Testis (tissue), 2 donors: ENCODE measurements at regions not wholly inside any gene's neighbourhood (a gene's known extent, or its start where the extent isn't known, plus 50 kb on each side); places are given as distances from the start of the nearest gene placed in this dataset.

Experiments used
- POLR2A ChIP-seq: fragments of 450-650 bp; IDR thresholded peaks from one replicate; pipeline ENCODE4 v1.6.1; 2017; ENCODE audit warnings: antibody characterized with exemption, mild to moderate bottlenecking, moderate library complexity
- TF ChIP-seq, protein P1 (sequence below), 3 experiments: fragments of 450-650 bp in 2 of 3; fragments of 200-600 bp in 1 of 3; sonication (generic) in 1 of 3; IDR thresholded peaks; one replicate each; pipeline ENCODE4 v1.5.1; 2016 to 2019; ENCODE audit warnings: antibody characterized with exemption in 3 of 3, mild to moderate bottlenecking in 2 of 3, moderate library complexity in 1 of 3

DNA sequence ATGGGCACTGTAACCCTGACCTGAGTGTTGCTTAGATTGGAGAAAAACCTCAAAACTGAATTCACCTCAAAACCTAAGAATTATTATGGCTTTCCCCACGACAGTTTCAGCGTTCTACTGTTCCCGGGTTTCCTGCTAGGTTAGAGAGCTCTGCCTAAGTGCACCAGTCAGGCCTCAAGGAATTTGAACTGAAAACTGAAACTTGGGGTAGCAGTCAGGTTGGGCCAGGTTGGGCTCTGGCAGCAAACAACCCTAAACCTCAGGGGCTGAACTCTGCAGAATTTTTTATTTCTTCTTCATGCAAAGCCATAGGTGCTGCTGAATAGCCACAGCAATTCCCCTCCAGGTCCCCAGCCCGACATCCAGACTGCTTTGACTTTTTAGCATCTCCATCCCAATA lies 437.0 kb upstream of the PROX1 start:
- TF ChIP-seq, protein P1, sequence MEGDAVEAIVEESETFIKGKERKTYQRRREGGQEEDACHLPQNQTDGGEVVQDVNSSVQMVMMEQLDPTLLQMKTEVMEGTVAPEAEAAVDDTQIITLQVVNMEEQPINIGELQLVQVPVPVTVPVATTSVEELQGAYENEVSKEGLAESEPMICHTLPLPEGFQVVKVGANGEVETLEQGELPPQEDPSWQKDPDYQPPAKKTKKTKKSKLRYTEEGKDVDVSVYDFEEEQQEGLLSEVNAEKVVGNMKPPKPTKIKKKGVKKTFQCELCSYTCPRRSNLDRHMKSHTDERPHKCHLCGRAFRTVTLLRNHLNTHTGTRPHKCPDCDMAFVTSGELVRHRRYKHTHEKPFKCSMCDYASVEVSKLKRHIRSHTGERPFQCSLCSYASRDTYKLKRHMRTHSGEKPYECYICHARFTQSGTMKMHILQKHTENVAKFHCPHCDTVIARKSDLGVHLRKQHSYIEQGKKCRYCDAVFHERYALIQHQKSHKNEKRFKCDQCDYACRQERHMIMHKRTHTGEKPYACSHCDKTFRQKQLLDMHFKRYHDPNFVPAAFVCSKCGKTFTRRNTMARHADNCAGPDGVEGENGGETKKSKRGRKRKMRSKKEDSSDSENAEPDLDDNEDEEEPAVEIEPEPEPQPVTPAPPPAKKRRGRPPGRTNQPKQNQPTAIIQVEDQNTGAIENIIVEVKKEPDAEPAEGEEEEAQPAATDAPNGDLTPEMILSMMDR (IDR thresholded peaks at IDR 0.05), result no peak
- no peak for TF ChIP-seq POLR2A
